GM06990 (cell line): ENCODE measurements at regions not wholly inside any gene's neighbourhood (a gene's known extent, or its start where the extent isn't known, plus 50 kb on each side); places are given as distances from the start of the nearest gene placed in this dataset.
"Not testable (repeated sequence)": the region's sequence is repeated elsewhere in the genome, so short reads cannot be mapped to it uniquely, and the experiment has no call there.

Source experiments
- DNase-seq: peaks from one replicate; pipeline ENCODE4 v3.0.0-alpha.2; 2011; ENCODE audit not compliant: insufficient read length; ENCODE audit errors: extremely low read depth
- H3K27me3 ChIP-seq: replicated peaks from 2 replicates; pipeline ENCODE4 v1.6.0; 2011; ENCODE audit warnings: low read length; ENCODE audit not compliant: control insufficient read depth, insufficient read depth
- H3K36me3 ChIP-seq: 2 replicates; pipeline ENCODE4 v1.5.1; 2011; ENCODE audit warnings: low read length; ENCODE audit not compliant: control insufficient read depth, insufficient read depth
- H3K4me3 ChIP-seq: replicated peaks from 2 replicates; pipeline ENCODE4 v1.5.1; 2011; ENCODE audit warnings: low read depth, mild to moderate bottlenecking, control low read depth, low read length
- CTCF ChIP-seq: IDR thresholded peaks from 2 replicates; pipeline ENCODE4 v1.5.1; 2011; ENCODE audit warnings: low read length, control low read depth, mild to moderate bottlenecking, inconsistent platforms; ENCODE audit not compliant: insufficient read depth, poor library complexity, severe bottlenecking

DNA sequence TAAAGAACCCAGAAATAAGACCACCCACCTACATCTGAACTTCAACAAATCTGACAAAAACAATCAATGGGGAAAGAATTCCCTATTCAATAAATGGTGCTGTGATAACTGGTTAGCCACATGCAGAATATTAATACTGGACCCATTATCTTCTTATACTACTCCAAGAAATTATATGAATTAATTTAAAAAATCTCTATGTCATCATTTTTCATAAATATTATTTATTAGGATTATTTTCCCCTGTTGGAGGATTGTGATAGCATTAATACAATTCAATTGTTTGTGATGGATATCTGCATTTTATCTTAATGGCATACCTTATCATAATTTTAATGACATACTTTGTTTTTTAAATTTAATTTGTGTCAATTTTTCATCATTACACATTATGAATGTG is 682.2 kb upstream of the CTNND2 start:
- DNase-seq = no peak
- no peaks in the 10 kb centered on the region for H3K27me3 ChIP-seq
- TF ChIP-seq CTCF = no peak
- H3K4me3 ChIP-seq = no peak overlapping the region
- no peaks in the 10 kb centered on the region for H3K36me3 ChIP-seq

DNA sequence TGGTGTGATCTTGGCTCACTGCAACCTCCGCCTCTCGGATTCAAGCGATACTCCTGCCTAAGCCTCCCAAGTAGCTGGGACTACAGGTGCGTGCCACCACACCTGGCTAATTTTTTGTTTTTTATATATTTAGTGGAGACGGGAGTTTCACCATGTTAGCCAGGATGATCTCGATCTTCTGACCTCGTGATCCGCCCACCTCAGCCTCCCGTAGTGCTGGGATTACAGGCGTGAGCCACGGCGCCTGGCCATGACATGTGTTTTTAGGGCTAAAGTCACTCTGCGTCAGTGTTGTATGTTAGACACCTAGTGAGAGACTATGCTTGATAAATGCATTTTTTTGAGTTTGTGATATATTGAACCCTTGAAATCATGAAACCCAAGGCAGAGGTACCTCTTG is 674.6 kb upstream of the CTNND2 start:
- H3K4me3 ChIP-seq, DNase-seq, H3K36me3 ChIP-seq, H3K27me3 ChIP-seq: not testable (repeated sequence)

DNA sequence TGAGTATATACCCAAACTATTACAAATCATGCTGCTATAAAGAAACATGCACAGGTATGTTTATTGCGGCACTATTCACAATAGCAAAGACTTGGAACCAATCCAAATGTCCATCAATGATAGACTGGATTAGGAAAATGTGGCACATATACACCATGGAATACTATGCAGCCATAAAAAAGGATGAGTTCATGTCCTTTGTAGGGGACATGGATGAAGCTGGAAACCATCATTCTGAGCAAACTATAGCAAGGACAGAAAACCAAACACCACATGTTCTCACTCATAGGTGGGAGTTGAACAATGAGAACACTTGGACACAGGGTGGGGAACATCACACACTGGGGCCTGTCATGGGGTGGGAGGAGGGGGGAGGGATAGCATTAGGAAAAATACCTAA is 672.7 kb upstream of the CTNND2 start:
- DNase-seq, H3K27me3 ChIP-seq, H3K4me3 ChIP-seq, H3K36me3 ChIP-seq: not testable (repeated sequence)

GRCh38 chr5:12574298-12575093 is 670.2 kb upstream of the CTNND2 start:
- not testable (repeated sequence) for H3K36me3 ChIP-seq, H3K4me3 ChIP-seq, H3K27me3 ChIP-seq, DNase-seq

DNA sequence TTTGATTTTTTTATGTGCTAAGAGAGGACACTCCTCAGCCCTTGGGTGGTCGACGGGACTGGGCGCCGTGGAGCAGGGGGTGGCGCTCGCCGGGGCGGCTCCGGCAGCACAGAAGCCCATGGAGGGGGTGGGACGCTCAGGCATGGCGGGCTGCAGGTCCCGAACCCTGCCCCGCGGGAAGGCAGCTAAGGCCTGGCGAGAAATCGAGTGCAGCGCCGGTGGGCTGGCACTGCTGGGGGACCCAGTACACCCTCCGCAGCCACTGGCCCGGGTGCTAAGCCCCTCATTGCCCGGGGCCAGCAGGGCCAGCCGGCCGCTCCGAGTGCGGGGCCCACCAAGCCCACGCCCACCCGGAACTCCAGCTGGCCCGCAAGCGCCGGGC is 669.7 kb upstream of the CTNND2 start:
- H3K36me3 ChIP-seq, H3K4me3 ChIP-seq: not testable (repeated sequence)

DNA sequence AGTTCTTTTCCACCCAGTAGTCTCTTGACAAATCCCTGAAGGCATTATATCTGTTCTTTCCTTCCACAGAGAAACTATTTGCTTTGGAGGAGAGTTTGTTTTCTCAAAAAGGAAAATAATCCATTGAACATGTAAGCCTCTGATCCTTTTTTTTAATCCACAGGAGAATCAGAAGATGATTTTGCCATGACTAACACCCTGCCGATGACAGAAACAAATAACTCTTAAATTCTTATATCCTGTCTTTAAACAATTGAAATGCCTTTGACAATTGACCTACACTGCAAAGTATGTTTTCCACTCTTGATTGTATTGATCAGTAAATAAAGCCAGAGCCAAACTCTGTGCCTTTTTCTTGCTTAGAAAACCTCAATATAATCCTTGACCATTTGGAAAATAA is 666.4 kb upstream of the CTNND2 start:
- Histone ChIP-seq H3K4me3 (no peak overlapping the region), H3K36me3 (no peaks in the 10 kb centered on the region), H3K27me3 (no peaks in the 10 kb centered on the region)
- TF ChIP-seq CTCF = no peak
- no peak for DNase-seq

More for the DNA sequence above, 669.7 kb upstream of the CTNND2 start:
- not testable (repeated sequence) for H3K27me3 ChIP-seq, DNase-seq

DNA sequence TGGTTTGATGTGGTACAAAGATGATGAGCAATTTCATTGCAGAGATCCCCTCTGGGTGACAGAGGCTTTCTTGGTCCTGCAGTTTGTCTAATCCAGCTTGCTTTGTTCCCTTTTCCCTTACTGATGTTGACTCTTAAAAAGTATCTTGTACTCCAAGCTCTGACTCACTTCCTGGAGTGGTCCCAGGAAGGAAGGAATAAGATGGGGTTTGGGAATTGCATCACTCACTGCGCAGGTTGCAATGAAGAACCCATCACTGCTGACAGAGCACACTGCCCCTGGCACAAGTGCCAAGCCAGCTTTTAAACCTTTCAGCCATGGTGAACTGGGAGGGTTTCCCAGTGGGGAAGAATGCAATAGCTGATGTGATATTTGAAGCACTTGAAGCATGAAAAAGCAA is 662.2 kb upstream of the CTNND2 start:
- no peaks in the 10 kb centered on the region for H3K36me3 ChIP-seq
- H3K27me3 ChIP-seq = no peaks in the 10 kb centered on the region
- H3K4me3 ChIP-seq = no peak overlapping the region
- no peak for DNase-seq
- no peak for TF ChIP-seq CTCF

DNA sequence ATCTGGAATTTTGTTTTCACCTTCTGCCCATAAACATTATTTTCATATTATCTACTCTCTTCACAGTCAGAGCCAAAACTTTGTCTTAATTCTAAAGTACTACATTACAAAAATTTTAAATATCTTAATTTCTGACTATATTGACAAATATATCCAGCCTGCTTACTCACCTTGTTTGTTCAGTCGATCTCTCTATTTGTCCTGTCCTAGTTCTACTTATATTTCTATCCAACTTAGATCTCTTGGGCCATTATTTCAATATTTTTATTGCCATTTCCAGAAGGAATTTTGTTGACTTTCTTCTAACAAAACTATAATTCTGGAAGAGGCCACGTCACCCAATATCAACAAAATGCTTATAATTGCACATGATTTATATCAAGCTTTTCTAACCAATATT is 652.8 kb upstream of the CTNND2 start:
- Histone ChIP-seq H3K27me3 (no peaks in the 10 kb centered on the region), H3K4me3 (no peak overlapping the region), H3K36me3 (no peaks in the 10 kb centered on the region)
- TF ChIP-seq CTCF = no peak
- no peak for DNase-seq
